Stomach (tissue), 8 donors: ENCODE measurements at regions not wholly inside any gene's neighbourhood (a gene's known extent, or its start where the extent isn't known, plus 50 kb on each side); places are given as distances from the start of the nearest gene placed in this dataset.

Experiments
- DNase-seq, 2 donors: peaks; one replicate each; pipeline versions ENCODE4 v3.0.0 to v3.0.0-alpha.2; 2013 to 2019
- H3K27ac ChIP-seq, 5 donors: fragments of 200-600 bp in 4 of 5; sonication (generic) in 4 of 5; one replicate each; pipeline ENCODE4 v1.5.1; 2013 to 2019; ENCODE audit warnings: mild to moderate bottlenecking in 1 of 5, moderate library complexity in 1 of 5
- H3K27me3 ChIP-seq, 3 donors: fragments of 200-600 bp; sonication (generic); one replicate each; pipeline ENCODE4 v1.5.1; 2017 to 2019; ENCODE audit warnings: mixed run types in 1 of 3
- H3K36me3 ChIP-seq, 4 donors: fragments of 200-600 bp; sonication (generic); 1 replicate in 3 of 4; 2 replicates in 1 of 4; pipeline ENCODE4 v1.5.1; 2016 to 2019
- H3K4me1 ChIP-seq, 4 donors: fragments of 200-600 bp; sonication (generic); one replicate each; pipeline ENCODE4 v1.5.1; 2016 to 2019
- H3K4me3 ChIP-seq, 4 donors: fragments of 200-600 bp; sonication (generic) in 3 of 4; one replicate each; pipeline ENCODE4 v1.5.1; 2016 to 2019; ENCODE audit warnings: mild to moderate bottlenecking in 1 of 4
- H3K9me3 ChIP-seq, 4 donors: fragments of 200-600 bp; sonication (generic); one replicate each; pipeline ENCODE4 v1.5.1; 2016 to 2019
- CTCF ChIP-seq, 7 experiments: fragments of 450-650 bp in 4 of 7; fragments of 200-600 bp in 3 of 7; sonication (generic) in 3 of 7; IDR thresholded peaks; one replicate each; pipeline ENCODE4 v1.5.1; 2016 to 2019; ENCODE audit warnings: antibody characterized with exemption in 7 of 7, control low read depth in 2 of 7, mild to moderate bottlenecking in 1 of 7
- EP300 ChIP-seq: sonication (generic); formaldehyde crosslinking; IDR thresholded peaks from one replicate; pipeline ENCODE4 v1.6.1; 2017; ENCODE audit warnings: antibody characterized with exemption
- POLR2A ChIP-seq, 4 donors: fragments of 450-650 bp; IDR thresholded peaks; one replicate each; pipeline ENCODE4 v1.6.1; 2016; ENCODE audit warnings: antibody characterized with exemption in 4 of 4, control low read depth in 2 of 4, mild to moderate bottlenecking in 1 of 4, moderate library complexity in 1 of 4
- POLR2AphosphoS5 ChIP-seq, 3 donors: sonication (generic); formaldehyde crosslinking; IDR thresholded peaks; one replicate each; pipeline ENCODE4 v1.6.1; 2016; ENCODE audit warnings: antibody characterized with exemption in 3 of 3
- WGBS, 5 donors: extraction: QIAGEN DNeasy Blood & Tissue Kit in 3 of 5; methylation state at CpG; one replicate each; pipeline versions ENCODE4 v1.1.5 to v1.1.7; 2013 to 2018; 5-methylcytosine and 5-hydroxymethylcytosine counted together
- intact Hi-C: fragments of 100-400 bp; cut with DNase I; formaldehyde crosslinking; loops from one replicate; pipeline ENCODE4 v1.15.1; 2023; ENCODE audit warnings: low total_unique reads
- donor health status: healthy with polysubstance abuse.
- donor health status: Bipolar disorder and iron deficiency.
- donor health status: healthy.

GRCh38 chr2:235218486-235218907, 266.7 kb downstream of the SH3BP4 start:
- Histone ChIP-seq H3K9me3 (no peaks in the 10 kb centered on the region), H3K27ac (no peak overlapping the region), H3K4me1 (no peaks in the 10 kb centered on the region), H3K27me3 (no peaks in the 10 kb centered on the region), H3K4me3 (no peak overlapping the region), H3K36me3 (no peaks in the 10 kb centered on the region)
- TF ChIP-seq POLR2AphosphoS5 (IDR thresholded peaks at IDR 0.05), result no peak
- DNase-seq, result no peak
- WGBS, 5 donors, result 69 to 76% (median 72%) methylated on average over 10 of the region's 10 CpGs
- intact Hi-C loops, result no loop called here

- Histone ChIP-seq H3K4me3 (no peak overlapping the region), H3K4me1 (no peaks in the 10 kb centered on the region), H3K27ac (no peak overlapping the region), H3K9me3 (no peaks in the 10 kb centered on the region), H3K27me3 (no peaks in the 10 kb centered on the region), H3K36me3 (no peaks in the 10 kb centered on the region)
- TF ChIP-seq EP300 (no peak), CTCF (IDR thresholded peaks at IDR 0.05) (no peak)
- intact Hi-C loops, result no loop called here
- no peak for DNase-seq
- 58 to 71% (median 62%) methylated on average over 5 of the region's 5 CpGs for WGBS, 5 donors
Measured at GRCh38 chr2:235219048-235219447, 267.2 kb downstream of the SH3BP4 start.

- Histone ChIP-seq H3K9me3 (no peaks in the 10 kb centered on the region), H3K27ac (no peak overlapping the region), H3K27me3 (no peaks in the 10 kb centered on the region), H3K4me3 (no peak overlapping the region), H3K4me1 (no peaks in the 10 kb centered on the region), H3K36me3 (no peaks in the 10 kb centered on the region)
- no peak for DNase-seq
- no peak for TF ChIP-seq POLR2A (IDR thresholded peaks at IDR 0.05)
- TF ChIP-seq POLR2AphosphoS5 (IDR thresholded peaks at IDR 0.05), result no peak
- no peak for TF ChIP-seq CTCF (IDR thresholded peaks at IDR 0.05)
- no peak for TF ChIP-seq EP300
- 83 to 90% (median 88%) methylated on average over 6 of the region's 6 CpGs for WGBS, 5 donors
- intact Hi-C loops, result no loop called here
Measured at GRCh38 chr2:235220331-235220730, 268.5 kb downstream of the SH3BP4 start.

- intact Hi-C loops, result no loop called here
- H3K4me3 ChIP-seq, result no peak overlapping the region
Measured at GRCh38 chr2:235223011-235223410, 270.8 kb upstream of the AGAP1 start.

GRCh38 chr2:235224410-235224809, 269.4 kb upstream of the AGAP1 start:
- no peaks in the 10 kb centered on the region for H3K36me3 ChIP-seq
- H3K9me3 ChIP-seq, result no peaks in the 10 kb centered on the region
- H3K27ac ChIP-seq, result no peak overlapping the region
- peaks cover 0 to 20% (median 0%) of the 10 kb centered on the region in 3 donors for H3K27me3 ChIP-seq
- 95 to 98% (median 96%) methylated on average over 5 of the region's 5 CpGs for WGBS, 5 donors
- no peak for DNase-seq
- intact Hi-C loops, result no loop called here
- no peak for TF ChIP-seq POLR2AphosphoS5 (IDR thresholded peaks at IDR 0.05)
- TF ChIP-seq EP300, result no peak
- no peak for TF ChIP-seq POLR2A (IDR thresholded peaks at IDR 0.05)
- TF ChIP-seq CTCF (IDR thresholded peaks at IDR 0.05), result no peak
- no peaks in the 10 kb centered on the region for H3K4me1 ChIP-seq
- no peak overlapping the region for H3K4me3 ChIP-seq

More at GRCh38 chr2:235223011-235223410, 270.8 kb upstream of the AGAP1 start:
- Histone ChIP-seq H3K36me3 (no peaks in the 10 kb centered on the region), H3K27me3 (peaks cover 0 to 15% (median 0%) of the 10 kb centered on the region in 3 donors), H3K4me1 (no peaks in the 10 kb centered on the region), H3K9me3 (no peaks in the 10 kb centered on the region), H3K27ac (no peak overlapping the region)
- no peak for DNase-seq
- TF ChIP-seq POLR2AphosphoS5 (IDR thresholded peaks at IDR 0.05), result no peak
- TF ChIP-seq CTCF (IDR thresholded peaks at IDR 0.05), result no peak
- no peak for TF ChIP-seq EP300
- TF ChIP-seq POLR2A (IDR thresholded peaks at IDR 0.05), result no peak
